IPS-11a (cell line): ENCODE measurements at regions not wholly inside any gene's neighbourhood (a gene's known extent, or its start where the extent isn't known, plus 50 kb on each side); places are given as distances from the start of the nearest gene placed in this dataset.
"Not testable (repeated sequence)": the region's sequence is repeated elsewhere in the genome, so short reads cannot be mapped to it uniquely, and the experiment has no call there.

Source experiments
- H3K4me3 ChIP-seq: one replicate; pipeline ENCODE4 v1.5.1; 2013; ENCODE audit warnings: low read depth, low read length, control low read depth

DNA sequence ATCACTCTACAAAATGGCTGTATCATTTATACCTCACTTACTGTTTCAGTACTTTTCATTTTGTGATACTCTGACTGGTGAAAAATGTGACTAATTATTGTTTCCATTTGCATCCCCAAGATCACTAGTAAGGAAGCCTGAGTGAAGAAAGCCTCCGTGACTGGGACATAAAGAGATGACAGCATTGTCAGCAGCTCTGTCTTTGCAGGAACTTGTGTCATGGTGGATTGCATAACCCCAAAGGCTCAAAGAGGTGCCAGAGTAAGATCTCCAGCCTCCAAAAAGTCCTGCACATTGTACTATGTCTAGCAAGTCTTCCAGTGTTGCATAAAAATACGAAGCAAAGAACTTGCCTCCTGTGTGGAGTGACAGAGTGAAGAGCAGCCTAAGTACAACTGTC is 187.5 kb upstream of the CRIM1 start:
- no peak overlapping the region for H3K4me3 ChIP-seq

DNA sequence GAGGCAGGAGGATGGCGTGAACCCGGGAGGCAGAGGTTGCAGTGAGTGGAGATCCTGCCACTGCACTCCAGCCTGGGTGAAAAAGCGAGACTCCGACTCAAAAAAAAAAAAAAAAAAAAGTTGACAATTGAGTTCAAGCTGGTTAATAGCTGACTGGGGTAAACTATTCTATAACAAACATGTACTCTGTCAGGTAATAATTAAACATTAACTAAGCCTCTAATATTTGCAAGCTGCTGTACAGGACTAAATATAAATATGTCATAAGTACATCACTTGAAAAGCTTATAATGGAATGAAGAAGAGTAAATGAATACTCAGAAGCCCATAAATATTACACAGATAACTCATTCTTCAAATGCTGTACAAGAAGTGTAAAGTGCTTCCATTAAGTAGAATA is 190.4 kb upstream of the CRIM1 start:
- no peak overlapping the region for H3K4me3 ChIP-seq

DNA sequence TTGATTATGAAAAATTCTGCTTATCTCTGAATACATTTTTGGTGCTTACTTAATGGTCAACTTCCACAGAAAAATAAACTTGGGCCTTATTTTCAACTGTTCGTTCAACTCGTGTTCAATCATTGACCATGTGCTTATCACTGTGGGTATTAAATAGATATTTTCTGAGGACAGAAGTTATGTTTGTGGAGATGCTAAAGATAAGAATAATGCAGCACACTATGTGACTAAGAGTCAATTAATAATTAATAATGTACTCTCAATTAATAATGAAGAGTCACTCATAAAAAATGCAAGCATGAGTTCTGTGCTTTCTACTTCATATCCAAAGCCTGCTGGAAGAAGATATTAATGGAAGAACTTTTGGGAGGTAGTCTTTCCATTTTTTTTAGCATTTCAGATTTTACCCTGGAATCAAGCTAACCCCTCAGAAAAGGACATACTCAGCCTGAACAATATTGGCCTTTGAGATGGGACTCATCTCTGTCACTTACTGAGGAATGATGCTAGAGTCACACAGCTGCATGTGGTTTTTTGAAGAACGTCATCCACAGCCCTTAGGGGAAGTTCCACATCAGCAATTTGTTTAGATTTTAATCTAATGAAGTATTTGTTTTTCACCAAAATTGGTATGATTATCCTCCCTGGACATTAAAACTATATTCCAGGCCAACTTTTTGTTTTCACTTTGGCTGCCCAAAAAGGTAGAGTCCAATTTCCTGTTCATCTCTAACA is 191.9 kb upstream of the CRIM1 start:
- H3K4me3 ChIP-seq, result no peak overlapping the region

DNA sequence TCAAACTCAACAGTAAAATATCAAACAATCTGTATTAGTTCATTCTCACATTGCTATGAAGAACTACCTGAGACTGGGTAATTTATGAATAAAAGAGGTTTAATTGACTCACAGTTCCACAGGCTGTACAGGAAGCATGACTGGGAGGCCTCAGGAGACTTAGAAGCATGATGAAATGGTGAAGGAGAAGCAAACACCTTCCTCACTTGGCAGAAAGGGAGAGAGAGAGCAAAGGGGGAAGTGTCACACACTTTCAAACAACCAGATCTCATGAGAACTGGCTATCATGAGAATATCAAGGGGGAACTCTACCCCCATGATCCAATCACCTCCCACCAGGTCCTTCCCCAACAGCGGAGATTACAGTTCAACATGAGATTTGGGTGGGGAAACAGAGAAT is 198.5 kb upstream of the CRIM1 start:
- H3K4me3 ChIP-seq, result not testable (repeated sequence)

DNA sequence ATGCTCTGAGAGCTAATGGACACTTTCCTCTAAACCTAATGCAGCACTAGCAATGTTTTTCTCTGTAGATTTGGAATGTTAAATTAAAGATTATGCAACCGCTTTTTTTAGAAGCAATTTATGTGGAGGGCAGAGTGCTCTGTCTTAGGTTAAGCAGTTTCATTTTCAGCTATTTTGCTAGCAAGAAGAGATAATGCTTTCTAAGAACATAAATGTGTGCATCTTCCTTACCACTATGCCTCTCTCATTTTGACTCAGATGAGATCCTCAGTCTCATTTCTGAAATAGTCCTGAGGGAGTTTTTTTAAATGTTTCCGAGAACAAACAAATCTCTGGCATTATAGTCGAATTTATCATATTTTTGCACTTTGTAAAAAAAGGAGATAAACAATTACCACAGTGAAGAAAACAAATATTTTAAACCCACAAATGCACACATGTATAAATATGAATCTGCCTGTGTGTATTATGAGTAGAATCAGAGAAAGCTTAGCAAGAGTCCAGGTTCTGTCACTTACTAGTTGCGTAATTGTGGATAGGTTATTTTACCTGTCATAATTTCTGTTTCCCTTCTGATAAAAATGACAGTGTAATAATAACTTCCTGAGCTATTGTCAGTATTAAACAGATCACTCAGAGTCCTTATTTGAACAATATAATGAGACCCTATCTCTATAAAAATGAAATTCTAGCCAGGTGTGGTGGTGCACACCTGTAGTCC is 207.7 kb upstream of the CRIM1 start:
- no peak overlapping the region for H3K4me3 ChIP-seq

DNA sequence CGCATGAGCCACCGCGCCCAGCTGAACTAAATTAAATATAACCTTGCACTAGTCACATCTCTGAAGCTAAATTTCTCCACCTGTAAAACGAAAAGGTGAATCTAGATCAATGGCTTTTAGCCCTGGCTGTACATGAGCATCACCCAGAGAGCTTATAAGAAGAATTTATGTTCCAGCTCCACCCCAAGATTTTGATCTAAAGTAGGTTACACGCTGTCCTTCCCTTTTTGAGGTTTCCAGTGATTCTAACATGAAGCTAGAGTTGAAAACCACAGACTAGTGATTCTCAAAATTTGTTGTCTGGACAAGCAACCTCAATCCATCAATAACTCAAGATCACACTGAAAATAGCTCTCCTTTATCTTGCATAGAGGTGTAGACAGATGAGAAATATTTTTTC is 208.8 kb upstream of the CRIM1 start:
- H3K4me3 ChIP-seq, result no peak overlapping the region

DNA sequence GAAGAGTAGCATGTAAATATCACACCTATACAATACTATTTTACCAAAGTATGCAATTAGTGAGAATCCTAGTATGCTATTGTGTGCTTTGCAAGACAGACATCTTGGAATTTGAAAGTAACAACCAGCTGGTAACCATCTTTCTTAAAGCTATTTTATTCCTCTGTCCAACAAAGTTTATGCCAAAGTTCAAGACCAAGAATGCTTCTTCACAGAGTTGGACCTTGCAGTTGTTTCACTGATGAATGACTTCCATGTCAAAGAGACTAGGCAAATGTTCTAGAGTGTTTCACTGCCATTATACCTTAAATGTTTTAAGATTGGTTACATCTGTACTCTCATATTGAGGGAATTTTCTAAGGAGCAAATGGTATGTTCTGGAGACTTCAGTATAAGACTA is 215.2 kb upstream of the CRIM1 start:
- H3K4me3 ChIP-seq, result no peak overlapping the region

DNA sequence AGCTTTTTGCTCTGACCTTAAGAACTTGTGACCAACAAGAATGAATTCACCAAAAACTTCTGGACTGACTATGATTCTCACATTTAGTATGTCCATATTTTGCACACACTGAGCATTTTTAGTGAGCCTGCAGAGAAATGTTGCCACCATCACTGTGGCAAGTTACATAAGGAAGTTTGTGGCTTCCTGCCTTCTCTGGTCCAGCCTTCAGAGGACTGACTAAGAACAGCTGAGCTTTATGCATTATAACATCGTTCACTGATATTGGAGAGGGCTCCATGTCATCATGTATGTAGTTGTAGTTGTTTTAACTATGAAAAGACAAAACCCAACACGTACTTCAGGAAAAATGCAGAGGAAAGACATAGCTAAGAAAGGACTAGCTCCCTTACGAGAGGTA is 218.0 kb upstream of the CRIM1 start:
- H3K4me3 ChIP-seq, result no peak overlapping the region

DNA sequence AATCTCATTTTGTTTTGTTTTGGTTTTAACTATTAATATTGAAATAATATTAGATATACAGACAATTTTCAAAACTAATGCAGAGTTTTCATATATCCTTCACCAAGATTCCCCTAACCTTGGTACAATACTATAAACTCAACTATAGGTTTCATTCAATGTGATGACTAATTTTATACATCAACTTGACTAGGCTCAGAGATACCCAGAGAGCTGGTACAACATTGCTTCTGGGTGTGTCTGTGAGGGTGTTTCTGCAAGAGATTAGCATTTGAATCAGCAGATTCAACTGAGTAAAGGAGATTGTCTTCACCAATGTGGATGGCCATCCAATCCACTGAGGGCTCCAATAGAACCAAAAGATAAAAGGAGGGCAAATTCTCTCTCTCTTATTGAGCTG is 221.3 kb upstream of the CRIM1 start:
- no peak overlapping the region for H3K4me3 ChIP-seq

DNA sequence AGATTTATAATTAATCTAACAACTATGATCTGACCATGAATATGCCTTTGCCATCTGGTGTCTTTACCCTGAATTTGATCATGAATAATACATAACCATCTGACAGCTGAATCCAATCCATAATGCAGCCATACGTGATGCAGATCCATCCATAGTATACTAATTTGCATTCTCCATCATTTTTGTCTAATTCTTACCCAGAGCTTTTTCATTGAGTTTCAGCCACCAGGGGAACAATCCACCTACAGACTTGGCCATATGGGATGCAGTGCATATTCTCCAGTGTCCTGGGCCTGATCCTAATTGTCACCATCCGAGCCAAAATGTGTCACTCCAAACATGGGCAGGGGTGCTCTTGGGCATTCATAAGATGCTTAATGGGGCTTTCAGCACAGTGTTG is 227.2 kb upstream of the CRIM1 start:
- no peak overlapping the region for H3K4me3 ChIP-seq

DNA sequence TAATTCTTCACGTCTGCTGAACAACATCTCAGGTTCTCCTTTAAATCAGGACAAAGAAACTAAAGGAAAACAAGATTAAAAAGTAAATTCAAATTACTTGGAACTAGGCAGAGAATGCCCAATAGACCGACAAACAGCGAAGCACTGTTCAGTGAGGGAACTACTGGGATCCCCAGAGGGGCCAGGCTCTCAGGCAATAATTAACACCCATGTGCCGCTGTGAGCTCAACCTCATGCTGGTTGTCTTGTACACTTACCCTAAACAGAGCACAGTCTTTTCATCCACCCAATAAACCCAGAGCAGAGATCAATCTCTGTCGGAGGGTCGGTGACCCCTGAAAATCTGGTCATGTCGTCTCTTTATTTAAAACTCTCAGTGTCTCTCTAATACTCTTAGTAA is 229.9 kb upstream of the CRIM1 start:
- H3K4me3 ChIP-seq, result no peak overlapping the region

DNA sequence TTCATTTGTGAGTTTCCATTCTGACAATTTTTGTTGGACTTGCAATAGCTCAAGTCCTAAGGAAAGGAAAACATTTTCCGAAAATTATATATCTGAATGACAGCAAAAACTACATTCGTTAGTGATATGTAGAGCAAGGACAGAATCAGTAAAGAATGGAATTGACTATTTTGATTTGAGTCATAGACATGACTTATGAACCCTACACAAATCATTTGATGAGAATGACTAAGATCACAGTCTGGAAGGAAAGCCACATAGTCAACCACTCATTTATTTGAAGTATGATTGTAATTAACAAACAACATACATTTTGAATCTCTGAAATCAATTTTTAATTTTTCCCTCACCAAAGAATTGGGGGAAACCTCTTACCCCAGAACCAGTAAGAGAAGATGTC is 231.6 kb upstream of the CRIM1 start:
- no peak overlapping the region for H3K4me3 ChIP-seq

DNA sequence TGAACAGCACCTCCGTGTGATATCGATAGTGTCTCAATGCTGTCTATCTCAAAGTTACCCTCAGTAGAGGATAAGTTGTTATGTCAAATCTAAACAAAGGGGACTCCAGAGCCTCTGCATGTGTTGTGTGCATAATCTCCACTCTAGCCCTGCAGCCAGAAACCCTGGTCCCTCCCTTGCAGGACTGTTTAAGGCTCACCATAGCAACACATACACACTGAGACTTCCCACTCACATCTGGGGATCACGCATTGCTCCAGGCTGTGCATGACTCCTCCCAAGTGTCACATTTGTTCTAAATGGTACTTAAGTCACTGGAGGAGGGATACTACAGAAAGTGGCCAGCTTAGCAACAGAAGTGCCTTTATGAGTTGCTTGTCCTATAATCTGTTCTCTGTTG is 258.6 kb upstream of the CRIM1 start:
- H3K4me3 ChIP-seq, result no peak overlapping the region

DNA sequence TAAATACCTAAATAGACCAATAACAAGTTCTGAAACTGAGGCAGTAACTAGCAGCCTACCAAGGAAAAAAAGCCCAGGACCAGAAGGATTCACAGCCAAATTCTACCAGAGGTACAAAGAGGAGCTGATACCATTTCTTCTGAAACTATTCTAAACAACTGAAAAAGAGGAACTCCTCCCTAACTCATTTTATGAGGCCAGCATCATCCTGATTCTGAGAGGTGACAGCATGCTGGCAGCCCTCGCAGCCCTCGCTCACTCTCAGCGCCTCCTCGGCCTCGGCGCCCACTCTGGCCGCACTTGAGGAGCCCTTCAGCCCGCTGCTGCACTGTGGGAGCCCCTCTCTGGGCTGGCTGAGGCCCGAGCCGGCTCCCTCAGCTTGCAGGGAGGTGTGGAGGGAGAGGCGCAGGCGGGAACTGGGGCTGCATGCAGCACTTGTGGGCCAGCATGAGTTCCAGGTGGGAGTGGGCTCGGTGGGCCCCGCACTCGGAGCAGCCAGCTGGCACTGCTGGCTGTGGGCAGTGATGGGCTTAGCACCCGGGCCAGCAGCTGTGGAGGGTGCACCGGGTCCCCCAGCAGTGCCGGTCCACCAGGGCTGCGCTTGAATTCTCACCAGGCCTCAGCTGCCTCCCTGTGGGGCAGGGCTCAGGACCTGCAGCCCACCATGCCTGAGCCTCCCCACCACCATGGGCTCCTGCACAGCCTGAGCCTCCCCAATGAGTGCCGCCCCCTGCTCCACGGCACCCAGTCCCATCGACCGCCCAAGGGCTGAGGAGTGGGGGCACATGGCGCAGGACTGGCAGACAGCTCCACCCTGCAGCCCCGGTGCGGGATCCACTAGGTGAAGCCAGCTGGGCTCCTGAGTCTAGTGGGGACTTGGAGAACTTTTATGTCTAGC is 263.5 kb upstream of the CRIM1 start:
- not testable (repeated sequence) for H3K4me3 ChIP-seq

DNA sequence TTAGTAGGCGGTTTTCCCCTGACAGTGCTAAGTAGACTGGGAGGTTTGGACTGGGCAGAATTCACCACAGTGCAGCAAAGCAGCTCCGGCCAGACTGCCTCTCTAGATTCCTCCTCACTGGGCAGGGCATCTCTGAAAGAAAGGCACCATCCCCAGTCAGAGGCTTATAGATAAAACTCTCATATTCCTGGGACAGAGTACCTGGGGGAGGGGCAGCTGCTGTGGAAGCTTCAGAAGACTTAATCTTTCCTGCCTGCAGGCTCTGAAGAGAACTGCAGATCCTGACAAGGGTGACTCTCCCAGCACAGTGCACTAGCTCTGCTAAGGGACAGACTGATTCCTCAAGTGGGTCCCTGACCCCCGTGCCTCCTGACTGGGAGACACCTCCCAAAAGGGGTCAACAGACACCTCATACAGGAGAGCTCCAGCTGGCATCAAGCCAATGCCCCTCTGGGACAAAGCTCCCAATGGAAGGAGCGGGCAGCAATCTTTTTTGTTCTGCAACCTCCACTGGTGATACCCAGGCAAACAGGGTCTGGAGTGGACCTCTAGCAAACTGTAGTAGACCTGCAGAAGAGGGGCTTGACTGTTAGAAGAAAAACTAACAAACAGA is 266.8 kb upstream of the CRIM1 start:
- no peak overlapping the region for H3K4me3 ChIP-seq

DNA sequence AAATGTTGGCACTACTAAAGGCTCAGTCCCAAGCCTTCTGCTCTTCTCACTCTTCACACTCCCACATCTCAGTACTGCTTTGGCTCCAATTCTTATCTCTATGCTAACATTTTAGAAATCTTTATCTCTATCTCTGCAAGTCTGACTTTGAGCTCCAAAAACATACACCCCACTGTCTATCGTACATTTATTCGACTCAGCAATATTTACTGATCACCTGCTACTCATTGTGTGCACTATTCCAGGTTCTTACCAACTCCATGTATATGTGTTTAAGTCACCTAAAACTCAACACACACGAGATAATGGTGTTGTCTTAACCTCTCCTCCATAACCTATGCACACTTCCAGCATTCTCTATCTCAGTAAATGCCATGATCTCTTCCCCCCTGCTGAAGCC is 268.2 kb upstream of the CRIM1 start:
- H3K4me3 ChIP-seq, result no peak overlapping the region

DNA sequence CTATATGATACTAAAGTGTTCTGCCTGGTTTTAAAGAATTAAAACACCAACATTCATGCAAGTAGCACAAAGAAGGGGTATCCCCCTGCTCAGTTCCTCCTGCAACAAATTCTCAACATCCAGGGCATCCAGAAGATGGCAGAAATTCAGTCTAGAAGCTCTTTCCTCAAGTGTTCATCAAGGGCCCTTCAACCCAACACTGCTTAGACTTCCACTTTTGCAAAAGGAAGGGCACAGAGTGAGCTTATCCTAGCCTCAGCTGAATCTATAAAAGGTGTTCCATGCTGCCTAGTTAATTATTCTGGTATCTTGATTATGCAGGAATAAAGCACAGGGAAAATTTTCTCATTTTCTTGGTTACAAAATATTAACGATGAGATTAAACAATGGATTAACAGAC is 275.8 kb upstream of the CRIM1 start:
- H3K4me3 ChIP-seq, result no peak overlapping the region

DNA sequence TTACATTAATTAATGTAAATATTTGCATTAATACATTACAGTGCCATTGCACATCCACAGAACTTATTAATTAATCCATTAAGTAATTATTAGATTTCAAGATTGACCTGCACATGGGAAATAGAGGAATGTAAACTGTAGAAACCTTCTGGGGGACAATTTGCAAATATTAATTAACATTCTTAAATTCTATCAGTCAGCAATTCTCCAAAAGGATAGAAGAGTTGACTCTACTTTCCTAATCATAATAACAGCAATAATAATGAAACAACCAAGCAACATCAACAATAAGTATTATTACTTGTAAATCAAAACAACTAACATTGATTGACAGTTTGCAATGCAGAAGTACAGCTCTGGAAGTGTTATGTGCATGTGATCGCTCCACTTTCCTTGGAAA is 281.6 kb upstream of the CRIM1 start:
- H3K4me3 ChIP-seq, result no peak overlapping the region

DNA sequence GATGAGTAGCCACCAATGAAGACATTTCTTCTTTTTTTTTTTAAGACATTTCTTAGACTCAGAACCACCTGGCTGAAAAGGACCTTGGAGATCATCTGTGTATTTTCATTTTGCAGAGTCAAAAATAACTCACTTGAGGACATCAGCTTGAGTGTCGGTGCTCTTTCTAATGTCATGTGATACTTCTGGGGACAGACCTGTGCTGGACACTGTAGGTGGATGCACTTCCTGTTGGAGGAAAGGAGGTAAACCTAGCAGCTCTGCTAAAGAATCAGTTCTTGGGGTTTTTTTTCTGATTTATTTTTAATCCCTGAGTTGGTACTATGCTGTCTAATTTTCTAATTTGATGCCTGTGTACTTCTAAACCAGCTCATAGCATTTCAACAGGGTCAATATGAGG is 283.9 kb upstream of the CRIM1 start:
- H3K4me3 ChIP-seq, result no peak overlapping the region

DNA sequence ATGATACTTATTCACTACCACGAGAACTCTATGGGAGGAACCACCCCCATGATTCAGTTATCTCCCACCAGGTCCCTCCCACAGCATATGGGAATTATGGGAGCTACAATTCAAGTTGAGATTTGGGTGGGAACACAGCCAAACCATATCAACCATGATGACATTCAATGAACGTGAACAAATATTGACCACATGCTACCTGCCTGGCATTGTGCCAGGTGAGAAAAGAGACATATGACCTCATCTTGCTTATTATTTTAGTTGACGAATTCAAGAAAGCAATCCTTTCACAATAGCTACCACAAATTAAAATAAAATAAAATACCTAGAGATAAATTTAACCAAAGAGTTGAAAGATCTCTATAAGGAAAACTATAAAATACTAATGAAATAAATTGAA is 286.5 kb upstream of the CRIM1 start:
- H3K4me3 ChIP-seq, result no peak overlapping the region

DNA sequence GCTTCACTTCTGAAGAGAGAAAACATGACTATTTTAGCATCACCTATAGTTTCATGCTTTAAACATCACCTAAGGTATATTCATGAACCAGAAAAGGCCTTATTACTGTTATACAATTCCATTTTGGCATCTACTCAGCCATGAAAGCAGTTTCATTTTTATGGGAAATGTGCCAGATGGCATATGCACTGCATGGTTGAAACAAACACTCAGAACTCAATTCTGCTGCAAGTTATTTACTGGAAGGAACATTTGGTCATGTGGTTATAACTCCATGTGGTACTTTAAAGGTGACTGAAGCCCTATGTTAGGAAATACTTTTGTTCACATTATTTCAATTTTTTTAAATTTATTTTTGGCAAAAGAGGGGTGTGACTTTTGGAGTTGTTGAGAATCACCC is 287.5 kb upstream of the CRIM1 start:
- H3K4me3 ChIP-seq, result no peak overlapping the region
